Heart right ventricle (tissue), 16 donors: ENCODE measurements at regions not wholly inside any gene's neighbourhood (a gene's known extent, or its start where the extent isn't known, plus 50 kb on each side); places are given as distances from the start of the nearest gene placed in this dataset.

Experiments
- ATAC-seq, 8 donors: fragments of 200-7000 bp; cut with Tn5 transposase; one replicate each; pipeline ENCODE4 v1.9.1; 2020; ENCODE audit warnings: mild to moderate bottlenecking in 8 of 8, moderate library complexity in 8 of 8, moderate number of reproducible peaks in 1 of 8
- DNase-seq, 2 donors: peaks; one replicate each; pipeline ENCODE4 v3.0.0-alpha.2; 2020
- H3K27ac ChIP-seq, 10 donors: fragments of 200-600 bp; sonication (generic) in 2 of 10; one replicate each; pipeline versions ENCODE4 v1.5.0 to v1.8.0; 2020 to 2022; ENCODE audit warnings: mild to moderate bottlenecking in 3 of 10
- H3K27me3 ChIP-seq, 7 donors: fragments of 200-600 bp; one replicate each; pipeline ENCODE4 v1.8.0; 2021 to 2022; ENCODE audit warnings: mild to moderate bottlenecking in 2 of 7
- H3K36me3 ChIP-seq, 9 donors: fragments of 200-600 bp; sonication (generic) in 1 of 9; one replicate each; pipeline versions ENCODE4 v1.5.0 to v1.8.0; 2020 to 2022; ENCODE audit warnings: mild to moderate bottlenecking in 2 of 9
- H3K4me1 ChIP-seq, 9 donors: fragments of 200-600 bp; sonication (generic) in 1 of 9; one replicate each; pipeline versions ENCODE4 v1.5.0 to v1.8.0; 2020 to 2022; ENCODE audit warnings: mild to moderate bottlenecking in 4 of 9
- H3K4me3 ChIP-seq, 10 donors: fragments of 200-600 bp; sonication (generic) in 2 of 10; one replicate each; pipeline versions ENCODE4 v1.5.0 to v1.8.0; 2020 to 2022; ENCODE audit warnings: mild to moderate bottlenecking in 7 of 10, moderate library complexity in 2 of 10
- H3K9me3 ChIP-seq, 11 donors: fragments of 200-600 bp in 10 of 11; sonication (generic) in 2 of 11; one replicate each; pipeline versions ENCODE4 v1.5.0 to v1.8.0; 2013 to 2022; ENCODE audit warnings: mild to moderate bottlenecking in 2 of 11, control low read depth in 1 of 11, moderate library complexity in 1 of 11
- WGBS, 2 donors: extraction: QIAGEN DNeasy Blood & Tissue Kit; methylation state at CpG; one replicate each; pipeline ENCODE4 v1.1.7; 2013; ENCODE audit warnings: inconsistent platforms in 1 of 2; 5-methylcytosine and 5-hydroxymethylcytosine counted together
- intact Hi-C, 10 donors: fragments of 100-400 bp; cut with DNase I; formaldehyde crosslinking; loops; one replicate each; pipeline versions ENCODE4 v1.11.1 to v1.14.2; 2022
- TF ChIP-seq, protein P1 (sequence below), 9 donors: fragments of 200-600 bp; sonication (generic) in 2 of 9; IDR thresholded peaks; one replicate each; pipeline versions ENCODE4 v1.5.0 to v1.8.0; 2021 to 2022; ENCODE audit warnings: antibody characterized with exemption in 9 of 9, mild to moderate bottlenecking in 5 of 9, moderate library complexity in 1 of 9
- donor health status: Arrhythmogenic right ventricular cardiomyopathy.
- donor health status: ischemic (EF 13 %, LVEDD 7.1; RV severe dilation, severe dysfunction).
- donor health status: healthy with polysubstance abuse.
- donor health status: DM: no; HTN: yes; CAD: no.
- donor health status: DM: no; HTN: no; CAD: no.
- donor health status: ischemic (EF 25% LVEDD 6.9; RV normal size, moderate dysfunction).
- donor health status: ischemic (EF 25% LVEDD 5.7; RV mildly dilated, moderate dysfunction).
- donor health status: healthy.
- donor health status: DM: yes; HTN: yes; CAD: no.
- donor health status: Ischemic cardiomyopathy.
- donor health status: ischemic (EF 35%, LVEDD 5.7; RV mildly dilated, moderate dysfunction).
- donor health status: nonischemic (EF 11% LVEDD 7.7; RV severe dilation, severe dysfunction).
- donor health status: DM: yes; HTN: yes; CAD: no.
- donor health status: PGD.
- donor health status: ischemic (EF 29% LVEDD 5.4; RV normal size, mild dysfunction).
- donor health status: nonischemic (EF 23%, LVEDD 6.1; RV moderate dilation, normal function).

DNA sequence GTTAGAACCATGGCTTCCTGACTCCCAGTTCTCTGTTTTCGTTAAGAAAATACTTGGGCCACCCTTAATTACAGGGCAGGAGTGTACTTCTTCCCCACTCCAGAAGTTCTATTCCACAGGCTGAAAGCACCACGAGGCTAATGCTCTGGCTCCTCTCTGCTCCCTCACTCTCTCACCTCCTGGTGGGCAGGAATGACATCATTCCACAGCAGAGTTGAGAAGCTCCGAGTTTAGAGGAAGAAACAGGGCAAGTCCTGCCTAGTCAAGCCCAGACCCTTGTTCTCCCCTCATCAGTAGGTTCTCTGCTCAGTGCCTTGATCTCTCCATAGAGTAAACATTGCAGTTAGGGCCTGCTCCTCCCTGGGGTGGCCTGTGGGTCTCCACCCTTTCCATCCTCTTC, 343.8 kb upstream of the CLNK start:
- H3K27me3 ChIP-seq: peaks cover 0 to 6% (median 0%) of the 10 kb centered on the region in 7 donors
- no peaks in the 10 kb centered on the region for H3K9me3 ChIP-seq
- DNase-seq: no peak
- 57% methylated on average over 3 of the region's 3 CpGs for WGBS, 2 donors
- no peaks in the 10 kb centered on the region for H3K4me1 ChIP-seq
- no peak overlapping the region for H3K27ac ChIP-seq
- TF ChIP-seq, protein P1, sequence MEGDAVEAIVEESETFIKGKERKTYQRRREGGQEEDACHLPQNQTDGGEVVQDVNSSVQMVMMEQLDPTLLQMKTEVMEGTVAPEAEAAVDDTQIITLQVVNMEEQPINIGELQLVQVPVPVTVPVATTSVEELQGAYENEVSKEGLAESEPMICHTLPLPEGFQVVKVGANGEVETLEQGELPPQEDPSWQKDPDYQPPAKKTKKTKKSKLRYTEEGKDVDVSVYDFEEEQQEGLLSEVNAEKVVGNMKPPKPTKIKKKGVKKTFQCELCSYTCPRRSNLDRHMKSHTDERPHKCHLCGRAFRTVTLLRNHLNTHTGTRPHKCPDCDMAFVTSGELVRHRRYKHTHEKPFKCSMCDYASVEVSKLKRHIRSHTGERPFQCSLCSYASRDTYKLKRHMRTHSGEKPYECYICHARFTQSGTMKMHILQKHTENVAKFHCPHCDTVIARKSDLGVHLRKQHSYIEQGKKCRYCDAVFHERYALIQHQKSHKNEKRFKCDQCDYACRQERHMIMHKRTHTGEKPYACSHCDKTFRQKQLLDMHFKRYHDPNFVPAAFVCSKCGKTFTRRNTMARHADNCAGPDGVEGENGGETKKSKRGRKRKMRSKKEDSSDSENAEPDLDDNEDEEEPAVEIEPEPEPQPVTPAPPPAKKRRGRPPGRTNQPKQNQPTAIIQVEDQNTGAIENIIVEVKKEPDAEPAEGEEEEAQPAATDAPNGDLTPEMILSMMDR (IDR thresholded peaks at IDR 0.05): no peak
- no peak for ATAC-seq
- intact Hi-C loops: no loop called here
- no peaks in the 10 kb centered on the region for H3K36me3 ChIP-seq
- no peak overlapping the region for H3K4me3 ChIP-seq

DNA sequence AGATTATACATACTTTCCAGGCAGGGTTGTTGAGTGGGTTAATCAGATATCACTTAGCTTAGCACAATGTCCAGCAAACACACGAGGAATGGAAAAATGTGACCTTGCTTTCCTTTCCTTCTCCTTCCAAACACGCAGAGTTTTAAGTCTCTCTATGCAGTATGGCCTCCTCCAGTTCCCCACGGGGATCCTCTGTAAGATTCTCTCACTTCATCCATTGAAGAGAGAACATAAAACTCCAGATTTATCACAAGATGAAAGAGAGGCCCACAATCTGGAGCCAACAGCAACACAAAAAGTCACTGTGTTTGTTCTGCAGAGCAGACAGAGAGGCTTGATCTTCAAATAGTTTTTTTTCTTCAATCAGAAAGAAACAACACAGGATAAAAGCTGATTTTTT, 336.8 kb upstream of the CLNK start:
- ATAC-seq: no peak
- no peak for DNase-seq
- peaks cover 0 to 8% (median 0%) of the 10 kb centered on the region in 7 donors for H3K27me3 ChIP-seq
- H3K27ac ChIP-seq: no peak overlapping the region
- H3K36me3 ChIP-seq: no peaks in the 10 kb centered on the region
- WGBS, 2 donors: 33 to 35% methylated on average over 3 of the region's 3 CpGs
- H3K4me3 ChIP-seq: no peak overlapping the region
- intact Hi-C loops: no loop called here
- no peaks in the 10 kb centered on the region for H3K4me1 ChIP-seq
- TF ChIP-seq, protein P1 (IDR thresholded peaks at IDR 0.05): no peak
- H3K9me3 ChIP-seq: no peaks in the 10 kb centered on the region

DNA sequence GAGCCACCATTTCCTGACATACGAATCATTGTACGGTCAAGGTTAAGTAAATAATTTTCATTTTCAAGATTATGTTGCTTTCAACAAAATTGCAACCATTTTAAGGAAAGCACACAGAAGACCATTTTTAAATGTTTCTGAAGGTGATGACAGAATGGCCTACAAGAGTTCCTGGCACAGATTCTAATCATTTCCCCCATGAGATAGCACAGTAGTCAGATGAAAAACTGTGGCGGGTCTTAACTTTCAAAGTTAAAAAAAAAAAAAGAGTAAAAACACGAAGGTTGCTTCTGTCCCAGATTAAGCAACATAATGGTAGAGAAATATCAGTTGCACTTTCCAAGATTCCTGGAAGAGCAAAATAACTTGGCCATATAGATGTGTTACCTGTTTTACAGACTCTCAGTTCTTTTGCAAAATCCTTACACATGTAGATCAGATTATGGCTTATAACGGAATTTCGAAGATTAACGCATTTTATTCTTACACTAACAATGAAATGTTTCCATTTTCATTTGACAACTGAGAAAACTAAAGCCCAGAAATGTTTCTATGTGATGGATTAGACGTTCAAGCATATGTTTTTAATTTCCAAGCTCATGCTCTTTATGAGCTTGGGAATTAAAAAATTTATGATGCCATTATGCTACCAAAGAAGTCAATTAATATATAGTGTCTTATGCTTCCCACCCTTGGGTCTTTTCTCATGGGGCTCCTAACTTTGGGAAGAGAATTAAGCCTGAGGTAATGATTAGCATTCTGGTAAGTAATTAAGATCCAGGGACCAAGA, 335.1 kb upstream of the CLNK start:
- Histone ChIP-seq H3K27ac (no peak overlapping the region), H3K9me3 (no peaks in the 10 kb centered on the region), H3K36me3 (no peaks in the 10 kb centered on the region), H3K4me3 (no peak overlapping the region), H3K27me3 (peaks cover 0 to 8% (median 0%) of the 10 kb centered on the region in 7 donors), H3K4me1 (no peaks in the 10 kb centered on the region)
- ATAC-seq (no peak), DNase-seq (no peak)
- TF ChIP-seq, protein P1 (IDR thresholded peaks at IDR 0.05): no peak
- intact Hi-C loops: no loop called here
- WGBS, 2 donors: 55 to 63% methylated on average over 8 of the region's 8 CpGs

DNA sequence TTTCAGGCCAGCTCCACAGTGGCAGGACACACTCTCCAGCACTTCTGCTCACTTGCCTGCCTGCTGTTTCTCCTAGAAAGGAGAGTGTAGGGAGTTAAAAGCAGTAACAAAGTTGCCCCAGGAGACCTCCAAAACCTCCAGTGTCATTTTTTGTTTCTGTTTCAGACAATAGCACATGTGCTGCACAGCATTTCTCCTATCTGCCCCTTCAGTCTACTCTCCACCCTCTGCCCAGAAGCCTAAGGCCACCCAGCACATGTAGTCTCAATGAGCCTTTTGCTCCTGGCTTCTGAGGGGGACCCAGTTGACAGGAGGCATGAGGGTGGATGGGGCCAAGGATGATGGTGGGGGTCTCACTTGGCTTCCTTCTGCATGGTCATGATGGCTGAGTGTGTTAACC, 329.6 kb upstream of the CLNK start:
- ATAC-seq (no peak), DNase-seq (no peak)
- Histone ChIP-seq H3K27ac (no peak overlapping the region), H3K36me3 (no peaks in the 10 kb centered on the region), H3K4me3 (no peak overlapping the region), H3K9me3 (no peaks in the 10 kb centered on the region), H3K4me1 (no peaks in the 10 kb centered on the region), H3K27me3 (peaks cover 0 to 3% (median 0%) of the 10 kb centered on the region in 7 donors)
- intact Hi-C loops: no loop called here
- TF ChIP-seq, protein P1 (IDR thresholded peaks at IDR 0.05): no peak
